T47D (cell line): ENCODE measurements at regions not wholly inside any gene's neighbourhood (a gene's known extent, or its start where the extent isn't known, plus 50 kb on each side); places are given as distances from the start of the nearest gene placed in this dataset.

Experiments used
- DNase-seq, 2 experiments: peaks; one replicate each; pipeline versions ENCODE4 v3.0.0 to v3.0.0-alpha.2; 2011 to 2012; ENCODE audit warnings: low read depth in 1 of 2, low spot score in 1 of 2
- JUND ChIP-seq: IDR thresholded peaks from 2 replicates; pipeline ENCODE4 v1.6.1; 2012; ENCODE audit warnings: low read depth
- in situ Hi-C: cut with HindIII; loops from 2 replicates; pipeline ENCODE4 v1.10.0; 2016; ENCODE audit warnings: low sequenced_read_pairs, low pct_unique_long_range_greater_than_20kb

GRCh38 chr16:64251742-64252141, 870.1 kb downstream of the CDH11 start:
- in situ Hi-C loops, result no loop called here
- no peak for DNase-seq
- no peak for TF ChIP-seq JUND

GRCh38 chr16:64250866-64251265, 871.0 kb downstream of the CDH11 start:
- no peak for TF ChIP-seq JUND
- no peak for DNase-seq
- in situ Hi-C loops, result no loop called here

- DNase-seq, result no peak
- in situ Hi-C loops, result no loop called here
- TF ChIP-seq JUND, result no peak
Measured at GRCh38 chr16:64242492-64242891, 879.4 kb downstream of the CDH11 start.

- no peak for TF ChIP-seq JUND
- in situ Hi-C loops, result no loop called here
- DNase-seq, result no peak
Measured at GRCh38 chr16:64240586-64240985, 881.3 kb downstream of the CDH11 start.

- in situ Hi-C loops, result no loop called here
- TF ChIP-seq JUND, result no peak
- no peak for DNase-seq
Measured at GRCh38 chr16:64238571-64238970, 883.3 kb downstream of the CDH11 start.

GRCh38 chr16:64236316-64236715, 885.5 kb downstream of the CDH11 start:
- in situ Hi-C loops, result no loop called here

GRCh38 chr16:64234200-64234599, 887.7 kb downstream of the CDH11 start:
- in situ Hi-C loops, result no loop called here
- TF ChIP-seq JUND, result no peak
- DNase-seq, result no peak

More at GRCh38 chr16:64236316-64236715, 885.5 kb downstream of the CDH11 start:
- TF ChIP-seq JUND, result no peak
- no peak for DNase-seq

- in situ Hi-C loops, result no loop called here
- no peak for DNase-seq
- no peak for TF ChIP-seq JUND
Measured at GRCh38 chr16:64225696-64226095, 896.2 kb downstream of the CDH11 start.

- DNase-seq, result no peak
- in situ Hi-C loops, result no loop called here
- TF ChIP-seq JUND, result no peak
Measured at GRCh38 chr16:64225036-64225435, 896.8 kb downstream of the CDH11 start.

- DNase-seq, result no peak
- no peak for TF ChIP-seq JUND
- in situ Hi-C loops, result no loop called here
Measured at GRCh38 chr16:64217789-64218535, 903.9 kb downstream of the CDH11 start.

- in situ Hi-C loops, result no loop called here
- no peak for DNase-seq
- no peak for TF ChIP-seq JUND
Measured at GRCh38 chr16:64215730-64216129, 906.1 kb downstream of the CDH11 start.

GRCh38 chr16:64211331-64211730, 910.5 kb downstream of the CDH11 start:
- in situ Hi-C loops, result no loop called here
- no peak for TF ChIP-seq JUND
- DNase-seq, result no peak

GRCh38 chr16:64206862-64207261, 915.0 kb downstream of the CDH11 start:
- no peak for TF ChIP-seq JUND
- in situ Hi-C loops, result no loop called here
- DNase-seq, result no peak

- DNase-seq, result no peak
- in situ Hi-C loops, result no loop called here
- TF ChIP-seq JUND, result no peak
Measured at GRCh38 chr16:64203126-64203525, 918.7 kb downstream of the CDH11 start.
